ENCODE measurements at regions not wholly inside any gene's neighbourhood (a gene's known extent, or its start where the extent isn't known, plus 50 kb on each side); places are given as distances from the start of the nearest gene placed in this dataset.

- TF ChIP-seq CTCF (IDR thresholded peaks at IDR 0.05) = no peak
- TF ChIP-seq POLR2A (IDR thresholded peaks at IDR 0.05) = no peak
Measured at GRCh38 chr12:83889745-83890144, 1022.9 kb downstream of the SLC6A15 start.

All from right lobe of liver (tissue), 4 donors.